Left ventricle myocardium inferior (tissue), 1 donor: ENCODE measurements at regions not wholly inside any gene's neighbourhood (a gene's known extent, or its start where the extent isn't known, plus 50 kb on each side); places are given as distances from the start of the nearest gene placed in this dataset.
"Not testable (repeated sequence)": the region's sequence is repeated elsewhere in the genome, so short reads cannot be mapped to it uniquely, and the experiment has no call there.

Experiments used
- DNase-seq: peaks from one replicate; pipeline ENCODE4 v3.0.0-alpha.2; 2020
- H3K27ac ChIP-seq: fragments of 200-600 bp; replicated peaks from 2 replicates; pipeline ENCODE4 v1.8.0; 2021
- H3K27me3 ChIP-seq: fragments of 200-600 bp; 2 replicates; pipeline ENCODE4 v1.8.0; 2021; ENCODE audit warnings: low read depth
- H3K36me3 ChIP-seq: fragments of 200-600 bp; 2 replicates; pipeline ENCODE4 v1.8.0; 2021
- H3K4me1 ChIP-seq: fragments of 200-600 bp; 2 replicates; pipeline ENCODE4 v1.8.0; 2021
- H3K4me3 ChIP-seq: fragments of 200-600 bp; 2 replicates; pipeline ENCODE4 v1.8.0; 2021; ENCODE audit warnings: mild to moderate bottlenecking, moderate library complexity
- H3K9me3 ChIP-seq: fragments of 200-600 bp; replicated peaks from 2 replicates; pipeline ENCODE4 v1.8.0; 2021
- CTCF ChIP-seq: fragments of 200-600 bp; IDR thresholded peaks from 2 replicates; pipeline ENCODE4 v1.8.0; 2021; ENCODE audit warnings: antibody characterized with exemption, mild to moderate bottlenecking, borderline replicate concordance
- intact Hi-C: fragments of 100-400 bp; cut with micrococcal nuclease; formaldehyde crosslinking; loops from one replicate; pipeline ENCODE4 v1.11.0; 2022
- donor health status: DM: no; HTN: yes; CAD: no; lungs with severe emphysema.

GRCh38 chr12:107207931-107208525, 114.7 kb upstream of the CRY1 start:
- Histone ChIP-seq H3K4me1 (no peaks in the 10 kb centered on the region), H3K27ac (no peak overlapping the region), H3K9me3 (peaks cover 14% of the 10 kb centered on the region), H3K4me3 (no peak overlapping the region), H3K27me3 (peaks cover 18% of the 10 kb centered on the region), H3K36me3 (no peaks in the 10 kb centered on the region)
- no peak for DNase-seq
- intact Hi-C loops: no loop called here
- TF ChIP-seq CTCF: no peak

DNA sequence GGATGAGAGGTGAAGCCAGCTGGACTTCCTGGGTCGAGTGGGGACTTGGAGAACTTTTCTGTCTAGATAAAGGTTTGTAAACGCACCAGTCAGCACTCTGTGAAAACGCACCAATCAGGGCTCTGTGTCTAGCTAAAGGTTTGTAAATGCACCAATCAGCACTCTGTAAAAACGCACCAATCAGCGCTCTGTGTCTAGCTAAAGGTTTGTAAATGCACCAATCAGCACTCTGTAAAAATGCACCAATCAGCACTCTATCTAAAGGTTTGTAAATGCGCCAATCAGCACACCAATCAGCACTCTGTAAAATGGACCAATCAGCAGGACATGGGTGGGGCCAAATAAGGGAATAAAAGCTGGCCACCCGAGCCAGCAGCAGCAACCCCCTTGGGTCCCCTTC, 116.4 kb upstream of the CRY1 start:
- H3K36me3 ChIP-seq, intact Hi-C loops, H3K4me3 ChIP-seq, DNase-seq, H3K27ac ChIP-seq, H3K4me1 ChIP-seq: not testable (repeated sequence)
- peaks cover 18% of the 10 kb centered on the region for H3K27me3 ChIP-seq
- peaks cover 14% of the 10 kb centered on the region for H3K9me3 ChIP-seq

GRCh38 chr12:107214373-107214773, 121.0 kb upstream of the CRY1 start:
- intact Hi-C loops, H3K27ac ChIP-seq, H3K4me3 ChIP-seq, DNase-seq, H3K36me3 ChIP-seq, H3K4me1 ChIP-seq: not testable (repeated sequence)
- peaks cover 12% of the 10 kb centered on the region for H3K27me3 ChIP-seq
- peaks cover 14% of the 10 kb centered on the region for H3K9me3 ChIP-seq

GRCh38 chr12:107216411-107216810, 123.1 kb upstream of the CRY1 start:
- H3K9me3 ChIP-seq, DNase-seq, H3K36me3 ChIP-seq, H3K27ac ChIP-seq, intact Hi-C loops, H3K4me3 ChIP-seq, H3K4me1 ChIP-seq: not testable (repeated sequence)
- H3K27me3 ChIP-seq: peaks cover 32% of the 10 kb centered on the region

DNA sequence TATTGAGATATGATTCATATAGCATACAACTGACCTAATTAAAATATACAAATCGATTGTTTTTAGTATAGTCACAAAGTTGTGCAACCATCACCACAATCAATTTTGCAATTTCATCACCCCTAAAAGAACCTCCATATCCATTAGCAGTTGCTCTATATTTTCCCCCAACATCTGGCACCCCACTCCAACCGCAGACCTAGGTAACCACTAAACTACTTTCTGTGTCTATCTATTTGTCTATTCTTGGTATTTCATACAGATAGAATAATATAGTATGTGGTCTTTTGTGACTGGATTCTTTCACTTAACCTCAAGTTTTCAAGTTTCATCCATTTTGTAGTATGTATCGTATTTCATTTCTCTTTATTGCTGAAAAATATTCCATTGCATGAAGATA, 126.0 kb upstream of the CRY1 start:
- Histone ChIP-seq H3K36me3 (no peaks in the 10 kb centered on the region), H3K4me1 (no peaks in the 10 kb centered on the region), H3K4me3 (no peak overlapping the region), H3K9me3 (no peaks in the 10 kb centered on the region), H3K27ac (no peak overlapping the region), H3K27me3 (peaks cover 53% of the 10 kb centered on the region)
- no peak for DNase-seq
- no peak for TF ChIP-seq CTCF
- intact Hi-C loops: no loop called here

- H3K36me3 ChIP-seq: no peaks in the 10 kb centered on the region
- DNase-seq: no peak
- H3K4me3 ChIP-seq: no peak overlapping the region
- intact Hi-C loops: no loop called here
- no peak overlapping the region for H3K27ac ChIP-seq
- H3K9me3 ChIP-seq: no peaks in the 10 kb centered on the region
- peaks cover 78% of the 10 kb centered on the region for H3K27me3 ChIP-seq
- no peaks in the 10 kb centered on the region for H3K4me1 ChIP-seq
- no peak for TF ChIP-seq CTCF
Observed at GRCh38 chr12:107221913-107222312, 128.6 kb upstream of the CRY1 start.

GRCh38 chr12:107223821-107224220, 130.5 kb upstream of the CRY1 start:
- no peak for DNase-seq
- Histone ChIP-seq H3K4me3 (no peak overlapping the region), H3K9me3 (no peaks in the 10 kb centered on the region), H3K27ac (no peak overlapping the region), H3K36me3 (no peaks in the 10 kb centered on the region), H3K4me1 (no peaks in the 10 kb centered on the region), H3K27me3 (peaks cover 85% of the 10 kb centered on the region)
- intact Hi-C loops: no loop called here
- TF ChIP-seq CTCF: no peak
